Putamen (tissue), 1 donor: ENCODE measurements at regions not wholly inside any gene's neighbourhood (a gene's known extent, or its start where the extent isn't known, plus 50 kb on each side); places are given as distances from the start of the nearest gene placed in this dataset.
"Not testable (repeated sequence)": the region's sequence is repeated elsewhere in the genome, so short reads cannot be mapped to it uniquely, and the experiment has no call there.

Source experiments
- DNase-seq: peaks from one replicate; pipeline ENCODE4 v3.0.0-alpha.2; 2016; ENCODE audit warnings: low spot score

DNA sequence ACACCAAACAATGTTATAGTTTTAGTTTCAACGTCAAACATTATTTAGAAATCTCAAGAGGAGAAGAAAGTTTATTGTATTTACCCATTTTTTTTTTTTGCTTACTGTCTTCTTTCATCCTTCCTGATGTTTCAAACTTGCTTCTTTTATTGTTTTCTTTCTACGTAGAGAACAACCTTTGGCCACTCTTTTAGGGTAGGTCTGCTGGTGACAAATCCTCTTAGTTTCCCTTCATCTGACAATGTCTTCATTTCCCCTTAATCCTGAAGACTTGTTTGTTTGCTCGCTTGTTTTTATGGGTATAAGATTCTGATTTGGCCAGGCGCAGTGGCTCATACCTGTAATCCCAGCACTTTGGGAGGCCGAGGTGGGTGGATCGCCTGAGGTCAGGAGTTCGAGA, 89.1 kb downstream of the RHOU start:
- no peak for DNase-seq

DNA sequence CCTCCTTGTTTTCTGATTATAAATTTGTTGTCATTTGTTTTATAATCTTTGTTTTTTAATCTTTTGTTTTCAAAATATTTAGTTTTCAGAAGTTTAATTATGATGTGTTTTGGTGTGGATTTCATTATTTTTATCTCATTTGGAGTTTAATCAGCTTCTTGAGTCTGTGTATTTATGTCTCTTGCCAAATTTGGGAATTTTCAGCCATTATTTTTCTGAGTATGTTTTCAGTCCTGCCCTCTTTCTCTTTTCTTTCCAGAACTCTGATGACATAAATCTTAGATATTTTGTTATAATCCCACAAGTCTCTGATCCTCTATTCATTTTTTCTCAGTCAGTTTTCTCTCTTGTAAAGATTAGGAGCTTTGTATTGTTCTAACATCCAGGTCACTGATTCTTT, 89.8 kb downstream of the RHOU start:
- no peak for DNase-seq

DNA sequence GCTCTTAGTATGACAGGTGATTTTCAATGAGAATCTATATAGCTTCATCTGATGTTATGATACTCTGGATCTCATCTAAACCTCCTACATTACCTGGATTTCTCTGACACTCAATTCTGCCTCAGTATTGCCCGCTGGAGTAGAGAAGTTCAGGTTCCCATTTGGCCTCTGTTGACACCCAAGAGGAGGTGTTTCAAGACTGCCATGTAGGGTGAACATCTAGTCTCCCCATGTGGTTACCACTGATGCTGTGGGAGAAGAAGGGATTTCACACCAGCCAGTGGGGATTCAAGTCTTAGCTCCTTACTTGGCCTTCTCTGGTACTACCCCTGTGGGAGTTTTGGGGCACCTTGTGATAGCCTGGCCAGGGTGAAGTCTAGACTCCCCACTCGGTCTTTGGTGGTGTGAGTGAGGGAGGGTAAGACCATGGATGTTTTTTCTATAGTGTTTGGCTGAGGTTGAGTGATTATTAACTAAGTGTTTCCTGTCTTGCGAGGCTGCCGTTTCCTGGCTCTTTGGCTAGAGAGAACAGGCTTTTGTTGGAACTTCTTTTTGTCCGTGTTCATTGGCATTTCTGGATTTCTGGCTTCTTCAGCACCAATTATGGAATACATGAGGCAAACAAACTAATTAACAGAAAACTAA, 90.7 kb downstream of the RHOU start:
- no peak for DNase-seq

DNA sequence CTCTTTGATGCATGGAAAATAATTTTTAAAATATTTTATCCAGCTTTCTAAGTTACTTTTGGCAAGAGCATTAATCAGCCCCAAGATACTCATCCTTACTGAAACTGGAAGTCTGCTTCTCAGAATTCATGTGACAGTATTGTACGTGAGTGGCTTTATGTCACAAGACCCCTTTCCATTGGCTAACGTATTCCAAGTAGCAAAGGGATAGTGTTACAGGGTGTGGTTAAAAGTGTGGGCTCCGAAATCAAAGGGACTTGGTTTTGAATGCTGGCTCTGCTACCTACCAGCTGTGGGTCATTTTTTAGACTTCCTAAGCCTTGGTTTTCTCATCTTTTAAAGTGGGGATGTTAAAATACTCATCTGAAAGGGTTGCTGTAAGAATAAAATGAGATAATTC, 91.7 kb downstream of the RHOU start:
- DNase-seq: no peak

DNA sequence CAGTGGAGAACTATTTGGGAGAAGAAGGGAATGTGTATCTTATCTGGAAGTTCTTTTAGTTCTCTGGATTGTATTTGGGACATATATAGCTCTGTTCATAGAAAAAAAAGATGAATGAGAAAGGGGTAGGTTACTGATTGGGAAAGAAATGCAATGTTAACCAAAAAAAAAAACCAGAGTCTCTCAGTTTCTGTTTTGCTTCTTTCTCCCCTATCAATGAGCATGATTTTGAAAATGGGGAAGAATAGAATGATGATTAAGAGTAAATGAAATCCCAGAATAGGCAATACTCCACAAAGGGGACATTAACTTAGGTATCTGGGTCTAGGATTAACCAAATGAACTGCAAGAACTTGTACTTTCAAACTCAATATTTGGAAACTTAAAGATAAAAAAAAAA, 92.9 kb downstream of the RHOU start:
- no peak for DNase-seq

DNA sequence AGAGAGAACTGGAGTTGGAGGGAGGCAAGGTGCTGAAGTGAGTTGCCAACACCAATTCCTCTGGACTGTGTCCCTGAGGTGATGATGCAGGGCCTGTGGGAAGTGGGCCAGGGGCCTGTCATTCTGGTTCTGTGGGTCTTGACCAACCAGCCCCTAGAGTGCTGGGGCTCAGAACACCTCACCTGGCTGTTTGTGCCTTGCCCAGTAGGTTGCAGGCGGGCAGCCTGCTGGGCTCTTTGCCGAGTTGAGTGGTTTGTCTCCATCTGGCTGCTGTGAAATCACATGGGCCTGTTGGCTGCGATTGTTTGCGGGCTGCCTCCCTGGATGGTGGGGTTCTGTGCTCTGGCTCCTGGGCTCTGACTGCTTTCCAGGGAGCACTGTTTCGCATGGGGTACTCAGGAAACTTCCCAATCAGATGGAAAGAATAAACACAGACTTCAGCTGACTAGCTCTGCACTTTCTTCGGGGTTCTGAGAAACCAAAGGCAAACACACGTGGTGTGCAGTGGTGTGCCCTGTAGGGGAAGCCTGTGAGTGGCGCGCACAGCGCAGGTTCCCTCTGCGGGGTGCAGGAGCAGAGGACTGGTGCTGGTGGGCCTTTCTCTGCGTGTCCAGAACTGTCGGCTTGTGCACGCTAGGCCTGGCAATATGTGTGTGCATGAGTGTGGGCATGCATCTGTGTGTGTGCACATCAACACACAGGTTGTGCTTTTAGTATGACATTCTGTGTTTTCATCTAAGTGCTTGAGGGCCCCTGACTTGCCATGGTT, 95.1 kb downstream of the RHOU start:
- DNase-seq: peak; percentile 51

DNA sequence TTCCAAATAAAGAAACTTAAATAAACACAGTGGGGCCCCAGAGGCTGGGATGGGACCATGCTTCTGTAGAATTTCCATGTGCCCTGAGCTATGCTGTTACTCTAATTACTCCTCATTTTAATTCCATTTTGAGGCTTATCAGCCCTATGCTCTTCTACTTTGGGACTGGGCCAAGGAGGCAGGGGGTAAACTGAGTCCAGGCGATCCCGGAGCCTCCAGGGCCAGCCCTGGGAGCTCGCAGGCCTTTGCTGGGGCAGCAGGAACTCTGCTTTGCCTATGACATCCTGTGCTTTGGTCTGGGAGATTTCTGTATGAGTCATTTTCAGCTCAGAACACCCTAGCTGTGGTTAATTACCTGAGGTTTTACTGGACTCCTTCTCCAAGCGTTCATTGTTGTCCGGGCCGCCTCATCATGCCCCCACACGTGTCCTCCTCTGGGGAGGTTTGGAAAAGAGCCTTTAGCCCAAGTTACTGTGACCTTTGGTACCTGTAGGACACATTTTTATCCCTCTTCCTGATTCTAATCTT, 95.7 kb downstream of the RHOU start:
- no peak for DNase-seq

DNA sequence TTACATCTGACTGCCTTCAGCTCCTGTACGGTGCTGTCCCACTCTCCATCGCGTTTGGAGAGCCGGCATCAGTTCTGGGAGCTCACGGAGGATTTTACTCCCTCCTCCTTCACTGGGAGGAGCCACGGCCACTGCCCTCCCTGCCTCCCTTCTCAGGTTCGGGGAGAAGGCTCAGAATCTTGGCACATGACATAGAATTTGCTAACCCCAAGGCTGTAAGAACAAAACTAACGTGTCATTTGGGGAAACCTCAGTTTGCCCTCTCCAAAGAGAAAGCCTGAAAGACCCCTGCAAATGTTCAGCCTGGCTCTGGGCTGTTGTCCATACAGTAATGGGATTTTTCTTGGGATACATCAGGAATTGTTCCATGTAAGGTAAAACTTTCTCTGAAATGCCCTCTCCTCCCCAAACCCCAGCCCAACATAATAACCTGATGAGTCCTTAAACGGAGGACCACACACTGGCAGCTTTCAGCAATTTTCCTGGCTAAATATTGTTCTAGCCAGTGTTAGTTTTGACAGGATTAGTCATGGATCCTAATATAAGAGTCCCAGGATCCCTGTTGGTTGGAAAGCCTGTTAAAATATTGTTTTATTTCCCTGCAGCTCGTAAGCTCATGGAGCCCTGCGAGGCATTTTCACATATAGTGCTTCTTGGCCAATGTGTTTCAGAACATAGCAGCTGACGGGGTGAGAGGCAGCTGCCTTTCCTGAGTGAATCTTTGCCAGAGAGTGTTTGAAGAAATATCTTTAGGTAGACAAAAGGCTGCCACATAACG, 98.8 kb downstream of the RHOU start:
- DNase-seq: no peak

DNA sequence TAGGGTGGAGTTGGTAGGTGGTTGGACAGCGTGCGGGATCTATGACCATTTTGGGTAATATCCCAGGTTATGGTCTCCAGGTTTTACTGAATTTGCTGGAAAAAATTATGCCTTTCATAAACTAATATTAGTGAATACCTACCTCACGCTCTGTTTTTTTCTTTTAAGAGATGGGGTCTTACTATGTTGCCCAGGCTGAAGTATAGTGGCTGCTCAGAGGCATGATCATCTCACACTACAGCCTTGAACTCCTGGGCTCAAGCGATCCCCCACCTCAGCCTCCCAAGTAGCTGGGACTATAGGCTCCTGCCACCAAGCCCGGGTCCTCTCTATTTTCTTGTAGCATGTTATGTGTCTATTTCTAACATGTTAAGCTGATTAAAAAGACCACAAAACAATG, 100.2 kb downstream of the RHOU start:
- DNase-seq: no peak

DNA sequence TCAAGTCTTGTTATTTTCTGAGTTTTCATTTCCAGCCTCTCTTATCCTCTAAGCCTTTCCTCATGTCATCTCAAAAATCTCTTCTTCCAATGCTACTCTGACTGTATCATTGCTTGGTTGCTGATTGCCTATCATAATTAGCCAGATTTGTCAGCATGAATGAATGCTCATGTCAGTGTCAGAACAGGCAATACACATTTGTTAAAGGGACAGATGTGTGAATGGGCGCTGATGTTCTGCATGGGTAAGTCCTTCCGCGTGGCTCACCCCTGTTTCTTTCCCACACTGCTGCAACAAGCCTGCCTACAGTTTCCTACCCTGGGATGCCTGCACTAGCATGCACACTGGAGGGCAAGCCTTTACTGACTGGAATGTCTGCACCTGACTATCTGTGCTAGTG, 100.6 kb downstream of the RHOU start:
- peak; percentile 39 for DNase-seq

DNA sequence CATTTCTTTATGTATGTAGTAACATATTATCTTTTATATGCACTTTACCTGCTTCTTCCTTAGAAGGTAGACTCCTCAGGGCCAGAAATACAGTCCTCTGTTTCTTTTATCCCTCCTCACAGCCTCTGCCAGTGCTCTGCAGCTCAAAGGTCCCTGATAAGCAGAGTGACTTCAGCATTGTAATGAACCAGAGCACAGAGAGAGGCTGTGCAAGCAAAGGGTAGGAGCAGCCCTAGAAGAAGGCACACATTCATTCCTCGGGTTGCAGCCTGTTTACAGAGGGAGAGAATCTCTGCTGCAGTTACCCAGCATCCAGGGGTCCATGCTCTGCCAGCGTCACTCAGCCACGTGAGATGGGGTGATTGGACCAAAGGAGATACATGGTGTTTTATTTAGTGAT, 101.1 kb downstream of the RHOU start:
- peak; percentile 88 for DNase-seq

DNA sequence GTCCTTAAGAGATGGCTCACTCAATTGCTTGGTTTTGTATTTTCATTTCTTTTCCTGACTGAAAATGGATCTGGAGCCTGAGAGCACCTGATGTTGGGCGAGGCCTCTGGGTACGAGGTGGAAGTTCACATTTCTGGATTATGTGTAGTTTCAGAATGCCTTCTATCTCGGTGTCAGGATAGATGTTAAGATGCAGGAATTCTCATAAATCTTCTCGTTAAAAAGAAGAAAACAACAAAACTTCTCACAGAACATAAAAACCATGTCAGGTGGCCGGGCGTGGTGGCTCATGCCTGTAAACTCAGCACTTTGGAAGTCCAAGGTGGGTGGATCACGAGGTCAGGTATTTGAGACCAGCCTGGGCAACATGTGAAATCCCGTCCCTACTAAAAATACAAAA, 101.8 kb downstream of the RHOU start:
- DNase-seq: no peak

DNA sequence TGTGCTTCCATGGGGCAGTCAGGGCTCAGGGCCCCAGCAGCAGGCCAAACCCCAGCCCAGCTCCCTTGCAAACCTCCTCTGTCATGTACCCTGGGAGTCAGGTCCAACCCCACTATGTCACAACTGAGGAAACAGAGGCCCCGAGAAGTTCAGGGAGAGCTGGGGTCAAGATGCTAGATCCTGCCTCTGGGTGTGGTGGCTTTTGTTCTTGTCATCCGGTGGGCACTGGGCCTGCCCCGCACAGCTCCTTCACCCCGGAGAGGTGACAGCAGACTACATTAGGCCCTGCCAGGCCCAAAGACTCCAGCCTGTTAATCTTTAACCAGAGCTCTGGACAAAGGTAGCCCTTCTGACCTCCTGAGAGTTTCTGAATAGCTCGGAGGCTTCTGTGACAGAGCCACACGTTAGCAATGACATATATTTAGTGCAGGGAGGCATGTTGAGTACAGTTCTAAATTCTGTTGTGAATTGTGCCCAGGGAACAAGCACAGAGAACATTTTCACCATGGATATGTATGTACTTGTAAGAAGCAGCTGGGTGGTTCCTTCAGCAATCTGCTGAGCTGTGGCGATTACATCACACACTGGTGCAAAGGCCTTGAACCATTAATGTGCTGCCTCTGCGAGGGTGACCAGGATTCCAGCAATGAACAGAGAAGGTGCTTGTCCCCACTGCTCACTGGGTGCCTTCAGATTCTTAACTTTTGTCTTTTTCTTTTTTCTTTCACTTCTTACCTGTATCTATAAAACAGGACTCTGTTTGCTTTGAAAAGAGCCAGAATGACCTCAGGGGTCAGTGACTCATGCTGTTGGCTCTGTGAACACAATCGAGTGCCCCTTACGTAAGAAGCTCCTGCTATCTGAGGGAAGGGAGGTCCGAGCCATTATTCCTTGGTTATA, 102.8 kb downstream of the RHOU start:
- no peak for DNase-seq

DNA sequence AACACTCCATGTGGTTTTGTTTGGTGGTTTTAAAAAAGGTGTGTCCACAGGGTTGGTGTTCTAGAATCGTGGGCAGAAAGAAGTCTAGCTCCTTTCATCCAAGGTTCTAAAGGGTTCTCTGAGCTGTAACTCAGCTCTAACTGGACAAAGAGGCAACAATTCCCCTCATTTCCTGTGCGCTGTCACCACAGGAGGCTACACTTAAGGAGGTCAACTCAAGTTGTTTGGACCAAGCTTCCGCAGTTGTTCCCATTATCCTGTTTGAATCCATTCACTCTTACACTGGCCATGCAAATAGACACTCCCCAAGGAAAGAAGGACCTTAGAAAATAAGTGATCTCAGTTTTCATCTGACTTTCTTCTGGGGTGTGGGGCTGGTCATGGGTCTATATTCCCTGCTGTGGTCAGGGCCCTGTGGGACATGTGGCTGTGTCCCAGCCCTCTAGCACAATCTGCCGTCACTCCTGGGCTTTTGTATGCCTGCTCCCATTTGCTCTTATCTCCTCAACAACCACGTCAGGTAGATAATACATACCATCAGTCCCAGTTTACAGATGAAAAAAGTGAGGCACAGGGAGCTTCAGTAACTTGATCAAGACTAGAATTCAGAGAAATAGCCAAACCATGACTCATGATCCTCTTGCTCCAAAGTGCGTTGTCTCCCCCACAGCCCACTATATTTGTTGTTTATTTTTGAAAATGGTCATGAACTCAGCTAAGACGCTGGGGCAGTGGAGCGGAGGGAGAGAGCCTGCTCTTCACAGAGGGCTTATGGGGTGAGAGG, 103.6 kb downstream of the RHOU start:
- DNase-seq: no peak

DNA sequence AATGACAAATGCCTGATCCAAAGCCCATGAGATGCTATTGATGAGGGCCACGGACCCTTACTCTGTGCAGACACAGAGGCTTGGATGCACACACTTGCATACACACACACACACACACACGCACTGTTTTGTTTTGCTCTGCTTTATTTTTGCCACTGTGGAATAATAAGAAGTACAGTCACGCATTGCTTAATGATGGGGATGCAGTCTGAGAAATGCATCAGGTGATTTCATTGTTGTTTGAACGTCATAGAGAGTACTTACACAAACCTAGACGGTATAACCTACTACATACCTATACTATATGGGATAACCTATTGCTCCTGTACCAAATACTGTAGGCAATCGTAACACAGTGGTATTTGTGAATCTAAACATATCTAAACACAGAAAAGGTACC, 104.4 kb downstream of the RHOU start:
- no peak for DNase-seq

DNA sequence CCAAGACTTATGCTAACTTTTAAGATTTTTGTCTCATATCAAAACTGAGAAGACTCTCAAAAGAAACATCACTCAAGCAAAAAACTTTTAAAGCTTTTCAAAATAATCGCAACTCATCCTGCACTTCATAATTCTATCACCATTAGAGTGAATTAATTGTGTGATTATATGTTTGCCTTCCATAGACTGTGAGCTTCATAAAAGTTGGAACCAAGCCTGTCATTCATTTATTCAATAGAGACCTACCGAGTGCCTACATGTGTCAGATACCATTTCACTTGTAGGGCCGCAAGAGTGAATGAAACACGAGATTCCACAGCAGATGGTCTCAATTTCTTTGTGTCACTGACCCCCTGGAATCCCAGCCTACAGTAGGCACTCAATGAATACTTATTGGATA, 106.4 kb downstream of the RHOU start:
- DNase-seq: no peak

DNA sequence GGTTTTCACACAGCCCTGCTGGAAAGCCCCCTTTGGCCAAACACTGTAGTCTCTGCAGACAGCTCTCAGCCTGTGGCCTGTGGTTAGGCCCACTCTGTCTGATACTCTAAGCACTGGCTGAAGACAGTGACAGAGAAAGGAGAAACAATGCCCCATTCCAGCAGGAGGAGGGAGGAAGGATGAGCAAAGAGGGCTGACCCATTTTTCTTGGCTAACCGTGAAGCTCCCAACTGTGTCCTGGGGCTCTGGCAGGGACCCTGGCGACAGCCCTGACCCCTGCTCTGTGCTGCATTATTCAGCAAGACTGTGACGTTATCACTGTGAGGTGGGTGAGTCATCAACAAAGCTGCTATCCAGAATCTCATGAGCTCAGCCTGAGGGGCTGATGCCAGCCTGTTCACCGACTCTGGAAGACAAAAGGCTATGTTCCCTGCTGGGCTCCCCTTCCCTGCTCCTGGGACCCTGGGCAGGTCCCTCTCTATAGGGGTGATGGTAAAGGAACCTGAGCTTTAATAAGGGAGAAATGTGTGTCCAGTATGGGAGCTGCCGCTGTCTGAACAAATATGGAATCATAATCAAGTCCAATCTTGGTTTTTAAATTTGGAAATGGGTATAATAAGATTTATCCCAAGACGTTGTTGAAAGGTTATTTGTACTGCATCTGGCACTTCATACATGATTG, 107.0 kb downstream of the RHOU start:
- DNase-seq: peak; percentile 79

DNA sequence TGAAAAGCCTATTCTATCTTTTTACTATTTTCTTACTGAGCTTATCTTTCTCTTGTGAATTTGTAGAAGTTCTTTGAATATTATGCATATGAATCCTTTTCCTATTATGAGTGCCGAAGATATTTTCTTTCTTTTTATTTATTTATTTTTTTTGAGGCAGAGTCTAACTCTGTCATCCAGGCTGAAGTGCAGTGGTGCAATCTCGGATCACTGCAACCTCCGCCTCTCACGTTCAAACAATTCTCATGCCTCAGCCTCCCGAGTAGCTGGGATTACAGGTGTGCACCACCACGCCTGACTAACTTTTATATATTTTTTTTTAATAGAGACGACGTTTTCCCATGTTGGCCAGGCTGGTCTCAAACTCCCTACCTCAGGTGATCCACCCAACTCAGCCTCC, 109.8 kb downstream of the RHOU start:
- no peak for DNase-seq

DNA sequence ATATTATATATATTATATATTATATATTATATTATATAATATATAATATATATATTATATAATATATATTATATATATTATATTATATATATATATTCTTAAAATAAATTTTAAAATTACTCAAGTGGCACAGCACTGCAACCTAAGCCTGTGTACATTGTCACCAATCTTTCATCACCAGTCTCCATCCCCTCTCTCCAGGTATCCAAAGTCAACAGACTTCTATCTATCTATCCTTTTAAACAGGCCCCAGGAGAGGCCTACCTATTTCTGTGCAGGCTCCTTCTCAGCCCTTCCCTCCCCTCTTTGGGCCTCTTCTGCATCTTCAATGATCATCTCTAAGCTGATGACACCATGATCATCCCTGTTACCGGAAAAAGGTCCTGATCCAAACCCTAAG, 111.7 kb downstream of the RHOU start:
- DNase-seq: no peak

DNA sequence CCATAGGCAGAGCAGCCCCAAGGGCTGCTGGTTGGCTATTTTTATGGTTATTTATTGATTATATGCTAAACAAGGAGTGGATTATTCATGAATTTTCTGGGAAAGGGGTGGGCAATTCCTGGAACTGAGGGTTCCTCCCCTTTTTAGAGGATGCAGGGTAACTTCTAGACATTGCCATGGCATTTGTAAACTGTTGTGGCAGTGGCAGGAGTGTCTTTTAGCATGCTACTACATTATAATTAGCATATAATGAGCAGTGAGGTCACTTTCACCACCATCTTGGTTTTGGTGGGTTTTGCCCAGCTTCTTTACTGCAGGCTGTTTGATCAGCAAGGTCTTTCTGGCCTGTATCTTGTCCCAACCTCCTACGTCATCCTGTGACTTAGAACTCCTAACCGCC, 112.2 kb downstream of the RHOU start:
- DNase-seq: not testable (repeated sequence)

DNA sequence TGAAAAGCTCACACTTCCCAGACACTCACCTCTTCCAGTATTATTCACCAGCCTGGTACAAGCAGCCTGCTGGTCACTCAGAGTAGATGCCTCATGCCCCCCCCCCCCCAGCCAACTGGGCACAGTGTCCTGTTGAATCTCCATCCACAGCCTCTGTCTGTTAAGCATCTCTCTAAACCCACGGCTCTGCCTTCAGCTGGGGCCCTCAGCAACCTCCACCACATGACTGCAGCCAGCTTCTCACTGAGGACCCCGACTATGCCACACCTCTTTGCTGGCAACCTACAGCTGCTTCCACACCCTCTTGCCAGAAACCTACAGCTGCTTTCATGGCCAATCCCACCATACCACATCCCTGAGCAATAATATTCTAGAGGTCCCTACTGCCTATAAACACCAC, 113.1 kb downstream of the RHOU start:
- no peak for DNase-seq
